ENCODE measurements at regions not wholly inside any gene's neighbourhood (a gene's known extent, or its start where the extent isn't known, plus 50 kb on each side); places are given as distances from the start of the nearest gene placed in this dataset.

- no peak for TF ChIP-seq ZNF512 (CRISPR knock-in tag; IDR thresholded peaks at IDR 0.05; ENCODE audit: borderline replicate concordance)
- TF ChIP-seq MLX (CRISPR knock-in tag; IDR thresholded peaks at IDR 0.05) = no peak
- TF ChIP-seq FOXK1 (CRISPR knock-in tag; IDR thresholded peaks at IDR 0.05) = no peak
- no peak for TF ChIP-seq RORB (CRISPR knock-in tag; IDR thresholded peaks at IDR 0.05)
- peak; percentile 20; the same call in 1 of the 2 replicates for TF ChIP-seq ETV6 (CRISPR knock-in tag; IDR thresholded peaks at IDR 0.05)
- peak; percentile 32; the same call in 1 of the 2 replicates for TF ChIP-seq SP1 (CRISPR knock-in tag; conservative IDR thresholded peaks at IDR 0.05)
- TF ChIP-seq ZNF671 (CRISPR knock-in tag; IDR thresholded peaks at IDR 0.05) = no peak
- no peak for TF ChIP-seq ZSCAN18 (CRISPR knock-in tag; IDR thresholded peaks at IDR 0.05)
- peak; percentile 77; the same call in 1 of the 2 replicates for TF ChIP-seq SMAD3 (CRISPR knock-in tag; IDR thresholded peaks at IDR 0.05; ENCODE audit: borderline replicate concordance)
- peak; percentile 97 for TF ChIP-seq CTCF (IDR thresholded peaks at IDR 0.05)
- TF ChIP-seq ZNF263 (CRISPR knock-in tag; IDR thresholded peaks at IDR 0.05; ENCODE audit: low read depth) = no peak
- TF ChIP-seq ZNF532 (CRISPR knock-in tag; IDR thresholded peaks at IDR 0.05; ENCODE audit: borderline replicate concordance) = no peak
- TF ChIP-seq NR3C1 (CRISPR knock-in tag; conservative IDR thresholded peaks at IDR 0.05; ENCODE audit: low read depth) = no peak
- peak; percentile 46; the same call in 1 of the 2 replicates for TF ChIP-seq ZNF232 (CRISPR knock-in tag; IDR thresholded peaks at IDR 0.05)
- TF ChIP-seq USF2 (CRISPR knock-in tag; IDR thresholded peaks at IDR 0.05) = no peak
- no peak for TF ChIP-seq TP53 (CRISPR knock-in tag; IDR thresholded peaks at IDR 0.05)
- TF ChIP-seq ZBTB43 (CRISPR knock-in tag; IDR thresholded peaks at IDR 0.05) = no peak
- peak; percentile 56; the same call in 1 of the 2 replicates for TF ChIP-seq HMGXB4 (CRISPR knock-in tag; IDR thresholded peaks at IDR 0.05)
- no peak for TF ChIP-seq NFYB (CRISPR knock-in tag; conservative IDR thresholded peaks at IDR 0.05; ENCODE audit: low read depth)
- no peak for TF ChIP-seq RELA (CRISPR knock-in tag; IDR thresholded peaks at IDR 0.05; ENCODE audit: borderline replicate concordance)
Measured at GRCh38 chr7:101688183-101688831, 59.2 kb upstream of the MYL10 start (continued).
